Stimulated activated CD8-positive, alpha-beta memory T cell treated with anti-CD3 and anti-CD28 coated beads, Interleukin-12 subunit alpha, Interleukin-12 subunit beta, amount 100 ng/mL, for 24 hours (primary cell): ENCODE measurements at regions not wholly inside any gene's neighbourhood (a gene's known extent, or its start where the extent isn't known, plus 50 kb on each side); places are given as distances from the start of the nearest gene placed in this dataset.

Experiments used
- DNase-seq: peaks from one replicate; pipeline ENCODE4 v3.0.0-alpha.2; 2020; ENCODE audit errors: extremely low read depth

- no peak for DNase-seq
Observed at GRCh38 chr2:157934684-157935377, 58.7 kb upstream of the ACVR1 start.

GRCh38 chr2:157933160-157933920 is 57.2 kb upstream of the ACVR1 start:
- no peak for DNase-seq

DNA sequence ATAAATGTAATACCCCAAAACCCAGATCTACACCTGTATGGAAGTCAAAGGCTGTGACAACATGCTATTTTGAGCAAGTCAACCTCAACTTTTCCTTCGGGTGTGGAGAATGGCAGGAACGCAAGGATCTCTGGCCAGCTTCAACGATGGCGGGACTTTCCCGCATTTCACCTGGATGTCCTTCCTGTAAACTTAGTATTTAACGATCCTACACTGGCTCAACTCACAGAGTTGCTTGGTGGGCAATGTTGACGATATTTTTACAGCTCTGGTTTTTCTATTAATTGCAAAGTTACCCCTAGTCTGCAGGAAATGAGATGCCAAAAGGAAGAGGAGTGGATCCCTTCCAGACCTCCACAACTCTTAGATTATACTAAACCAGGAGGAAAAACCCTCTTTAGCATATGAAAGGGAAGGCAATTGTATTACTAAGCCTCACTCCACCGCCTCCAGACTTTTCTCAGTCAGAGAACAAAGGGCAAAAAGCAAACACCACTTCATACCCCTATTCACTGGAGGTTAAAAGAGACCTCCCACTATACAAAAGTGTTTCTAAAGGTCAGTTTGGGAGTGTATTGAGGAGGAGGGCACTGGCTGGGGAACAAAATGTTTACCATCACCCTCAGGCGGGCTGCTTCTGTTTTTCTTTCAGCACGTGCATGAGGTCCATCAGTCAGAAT is 56.5 kb upstream of the ACVR1 start:
- DNase-seq: no peak

DNA sequence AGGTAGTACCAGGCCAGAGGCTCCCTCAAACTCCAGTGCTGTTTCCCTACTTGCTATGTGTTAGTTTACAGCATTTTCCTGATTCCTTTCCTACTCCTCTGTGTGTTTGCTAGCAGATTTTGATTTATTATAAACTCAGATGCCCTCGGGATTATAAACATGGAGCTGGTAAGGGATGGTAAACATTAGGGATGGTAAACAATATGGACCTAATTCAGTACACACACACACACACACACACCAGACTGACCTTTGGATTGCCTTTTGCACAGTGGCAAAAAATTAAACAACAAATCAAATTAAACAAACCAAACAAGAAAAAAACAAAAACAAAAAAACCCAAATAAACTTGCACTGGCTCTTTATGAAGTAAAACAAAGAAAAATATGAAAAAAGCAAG is 55.4 kb upstream of the ACVR1 start:
- no peak for DNase-seq

- no peak for DNase-seq
Observed at GRCh38 chr2:157930728-157931127, 54.6 kb upstream of the ACVR1 start.

DNA sequence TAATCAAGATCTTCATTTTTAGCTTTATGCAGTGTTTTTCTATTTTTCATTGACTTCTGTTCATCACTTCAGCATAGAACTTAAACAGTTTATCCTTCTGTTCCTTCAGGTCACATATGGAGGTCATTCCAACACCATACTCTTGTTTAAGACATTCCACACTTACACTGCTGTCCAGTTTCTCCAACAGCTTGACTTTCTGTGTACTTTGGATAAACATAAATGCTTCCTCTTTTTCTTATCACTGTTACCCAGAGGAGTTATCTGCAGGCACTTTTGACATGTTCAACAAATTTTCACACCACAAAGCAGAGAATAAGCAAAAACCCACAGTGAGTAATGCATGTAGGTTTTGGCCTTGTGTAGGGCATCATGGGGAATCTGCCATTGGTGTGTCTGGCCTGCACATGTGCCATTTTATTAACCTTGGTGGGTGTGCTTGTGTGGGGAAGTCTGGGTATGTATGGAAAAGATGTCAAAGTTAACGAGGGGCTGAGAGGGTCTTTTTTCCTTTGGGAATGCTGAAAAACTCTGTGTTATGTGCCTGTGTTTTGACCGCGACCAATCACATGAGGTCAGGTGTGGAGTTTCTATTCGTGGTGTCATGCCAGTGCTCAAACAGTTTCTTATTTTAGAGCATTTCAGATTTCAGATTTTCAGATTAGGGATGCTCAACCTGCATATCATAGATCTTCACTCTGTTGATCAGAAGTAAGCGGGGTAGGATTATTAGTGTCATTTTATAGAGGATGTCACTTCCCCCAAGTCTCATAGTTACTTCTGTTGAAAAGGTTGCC is 53.9 kb upstream of the ACVR1 start:
- DNase-seq: no peak

- no peak for DNase-seq
Observed at GRCh38 chr2:157928372-157928771, 52.2 kb upstream of the ACVR1 start.

GRCh38 chr2:157927155-157927554 is 51.0 kb upstream of the ACVR1 start:
- DNase-seq: no peak
